ENCODE measurements at regions not wholly inside any gene's neighbourhood (a gene's known extent, or its start where the extent isn't known, plus 50 kb on each side); places are given as distances from the start of the nearest gene placed in this dataset.

GRCh38 chr9:113728989-113729388 is 147.1 kb upstream of the ZNF618 start:
- peaks cover 0 to 15% (median 14%) of the 10 kb centered on the region in 4 donors for H3K9me3 ChIP-seq
- WGBS, 5 donors, result 91 to 100% (median 98%) methylated on average over 2 of the region's 2 CpGs
- no peaks in the 10 kb centered on the region for H3K27me3 ChIP-seq
- no peaks in the 10 kb centered on the region for H3K4me1 ChIP-seq
- intact Hi-C loops (cut with DNase I; ENCODE audit: low total_unique reads), result no loop called here
- no peaks in the 10 kb centered on the region for H3K36me3 ChIP-seq
- no peak for DNase-seq
- H3K4me3 ChIP-seq, result no peak overlapping the region
- TF ChIP-seq EP300 (IDR thresholded peaks at IDR 0.05) (no peak), POLR2AphosphoS5 (IDR thresholded peaks at IDR 0.05) (no peak), POLR2A (IDR thresholded peaks at IDR 0.05) (no peak), CTCF (IDR thresholded peaks at IDR 0.05) (no peak)
- H3K27ac ChIP-seq, result no peak overlapping the region

- WGBS, 5 donors, result 81 to 89% (median 88%) methylated on average over 3 of the region's 3 CpGs
- Histone ChIP-seq H3K9me3 (peaks cover 0 to 5% (median 2%) of the 10 kb centered on the region in 4 donors), H3K4me3 (no peak overlapping the region), H3K36me3 (no peaks in the 10 kb centered on the region), H3K4me1 (no peaks in the 10 kb centered on the region), H3K27me3 (no peaks in the 10 kb centered on the region), H3K27ac (no peak overlapping the region)
- no peak for TF ChIP-seq POLR2A (IDR thresholded peaks at IDR 0.05)
- no peak for TF ChIP-seq POLR2AphosphoS5 (IDR thresholded peaks at IDR 0.05)
- TF ChIP-seq EP300 (IDR thresholded peaks at IDR 0.05), result no peak
- no peak for TF ChIP-seq CTCF (IDR thresholded peaks at IDR 0.05)
- DNase-seq, result no peak
- intact Hi-C loops (cut with DNase I; ENCODE audit: low total_unique reads), result no loop called here
Measured at GRCh38 chr9:113734826-113735225, 141.3 kb upstream of the ZNF618 start.

- TF ChIP-seq EP300 (IDR thresholded peaks at IDR 0.05) (no peak), POLR2AphosphoS5 (IDR thresholded peaks at IDR 0.05) (no peak), POLR2A (IDR thresholded peaks at IDR 0.05) (no peak), CTCF (IDR thresholded peaks at IDR 0.05) (peak in 5 of 7 experiments; percentile 40 to 72 (median 64))
- H3K27me3 ChIP-seq, result peaks cover 0 to 12% (median 0%) of the 10 kb centered on the region in 3 donors
- WGBS, 5 donors, result 27 to 36% (median 30%) methylated on average over 6 of the region's 6 CpGs
- DNase-seq, result peak; percentile 63 to 85
- intact Hi-C loops (cut with DNase I; ENCODE audit: low total_unique reads), result no loop called here
- no peaks in the 10 kb centered on the region for H3K4me1 ChIP-seq
- no peak overlapping the region for H3K4me3 ChIP-seq
- no peaks in the 10 kb centered on the region for H3K9me3 ChIP-seq
- no peak overlapping the region for H3K27ac ChIP-seq
- no peaks in the 10 kb centered on the region for H3K36me3 ChIP-seq
Measured at GRCh38 chr9:113737517-113738271, 138.4 kb upstream of the ZNF618 start.

GRCh38 chr9:113738496-113738892 is 137.6 kb upstream of the ZNF618 start:
- H3K27ac ChIP-seq, result no peak overlapping the region
- WGBS, 5 donors, result 76 to 86% (median 83%) methylated on average over 9 of the region's 9 CpGs
- no peaks in the 10 kb centered on the region for H3K9me3 ChIP-seq
- peaks cover 0 to 20% (median 0%) of the 10 kb centered on the region in 3 donors for H3K27me3 ChIP-seq
- no peaks in the 10 kb centered on the region for H3K36me3 ChIP-seq
- no peak overlapping the region for H3K4me3 ChIP-seq
- intact Hi-C loops (cut with DNase I; ENCODE audit: low total_unique reads), result no loop called here
- no peak for DNase-seq
- no peaks in the 10 kb centered on the region for H3K4me1 ChIP-seq
- no peak for TF ChIP-seq EP300 (IDR thresholded peaks at IDR 0.05)
- no peak for TF ChIP-seq CTCF (IDR thresholded peaks at IDR 0.05)
- TF ChIP-seq POLR2AphosphoS5 (IDR thresholded peaks at IDR 0.05), result no peak
- no peak for TF ChIP-seq POLR2A (IDR thresholded peaks at IDR 0.05)
